Lower leg skin (tissue), 4 donors: ENCODE measurements at regions not wholly inside any gene's neighbourhood (a gene's known extent, or its start where the extent isn't known, plus 50 kb on each side); places are given as distances from the start of the nearest gene placed in this dataset.
A peak's percentile ranks its signal among the peaks of the same experiment; 100 is the strongest.

Source experiments
- DNase-seq, 2 donors: peaks; one replicate each; pipeline ENCODE4 v3.0.0-alpha.2; 2019; ENCODE audit warnings: low spot score in 2 of 2
- H3K4me3 ChIP-seq: fragments of 200-600 bp; sonication (generic); 2 replicates; pipeline ENCODE4 v1.5.1; 2017; ENCODE audit warnings: mild to moderate bottlenecking, low read depth; ENCODE audit not compliant: poor library complexity, severe bottlenecking
- POLR2A ChIP-seq, 2 donors: fragments of 450-650 bp; IDR thresholded peaks; one replicate each; pipeline ENCODE4 v1.6.1; 2016 to 2017; ENCODE audit warnings: antibody characterized with exemption in 2 of 2, mild to moderate bottlenecking in 1 of 2, moderate library complexity in 1 of 2
- WGBS, 2 donors: methylation state at CpG; one replicate each; pipeline ENCODE4 v1.1.5; 2018; 5-methylcytosine and 5-hydroxymethylcytosine counted together
- intact Hi-C: fragments of 100-400 bp; cut with DNase I; formaldehyde crosslinking; loops from one replicate; pipeline ENCODE4 v1.15.0; 2023; ENCODE audit warnings: low total_unique reads
- TF ChIP-seq, protein P1 (sequence below), 3 donors: fragments of 450-650 bp; IDR thresholded peaks; one replicate each; pipeline ENCODE4 v1.5.1; 2016; ENCODE audit warnings: antibody characterized with exemption in 3 of 3, mild to moderate bottlenecking in 3 of 3, moderate library complexity in 2 of 3

DNA sequence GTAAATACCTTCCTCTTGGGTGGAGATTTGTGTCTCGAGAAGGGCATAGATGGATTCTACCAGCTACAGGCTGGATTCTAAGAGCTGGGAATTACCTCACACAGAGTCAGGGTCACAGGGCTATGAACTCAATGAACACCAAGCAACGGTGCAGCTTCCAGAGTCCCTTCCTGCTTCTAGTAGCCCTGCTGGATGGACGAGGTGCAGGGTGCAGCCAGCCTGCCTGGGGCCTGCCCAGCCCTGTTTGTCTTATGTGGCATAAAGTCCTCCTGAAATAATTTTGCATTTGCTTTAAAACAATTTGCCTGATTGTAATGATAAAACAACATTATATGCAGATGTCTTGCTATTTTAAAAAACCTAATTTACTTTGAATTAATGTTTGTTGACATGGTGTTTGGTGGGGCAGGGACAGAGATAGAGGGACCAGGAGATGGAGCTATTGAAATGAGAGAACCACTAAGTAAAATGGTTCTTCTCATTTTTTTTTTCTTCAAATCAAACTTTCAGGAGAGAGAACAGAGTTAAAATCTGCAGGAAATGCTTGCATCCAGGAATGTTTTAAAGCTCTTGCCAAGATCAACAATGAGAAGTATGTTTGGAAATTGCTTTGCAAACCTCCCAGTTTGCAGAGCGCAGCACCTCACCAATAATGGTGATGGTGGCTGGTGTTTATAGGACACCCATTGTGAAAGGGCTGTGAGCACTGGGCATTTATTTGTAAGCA, 305.4 kb upstream of the PODXL start:
- WGBS, 2 donors = 46 to 62% methylated on average over 4 of the region's 4 CpGs
- intact Hi-C loops = no loop called here
- TF ChIP-seq POLR2A (IDR thresholded peaks at IDR 0.05) = no peak
- TF ChIP-seq, protein P1, sequence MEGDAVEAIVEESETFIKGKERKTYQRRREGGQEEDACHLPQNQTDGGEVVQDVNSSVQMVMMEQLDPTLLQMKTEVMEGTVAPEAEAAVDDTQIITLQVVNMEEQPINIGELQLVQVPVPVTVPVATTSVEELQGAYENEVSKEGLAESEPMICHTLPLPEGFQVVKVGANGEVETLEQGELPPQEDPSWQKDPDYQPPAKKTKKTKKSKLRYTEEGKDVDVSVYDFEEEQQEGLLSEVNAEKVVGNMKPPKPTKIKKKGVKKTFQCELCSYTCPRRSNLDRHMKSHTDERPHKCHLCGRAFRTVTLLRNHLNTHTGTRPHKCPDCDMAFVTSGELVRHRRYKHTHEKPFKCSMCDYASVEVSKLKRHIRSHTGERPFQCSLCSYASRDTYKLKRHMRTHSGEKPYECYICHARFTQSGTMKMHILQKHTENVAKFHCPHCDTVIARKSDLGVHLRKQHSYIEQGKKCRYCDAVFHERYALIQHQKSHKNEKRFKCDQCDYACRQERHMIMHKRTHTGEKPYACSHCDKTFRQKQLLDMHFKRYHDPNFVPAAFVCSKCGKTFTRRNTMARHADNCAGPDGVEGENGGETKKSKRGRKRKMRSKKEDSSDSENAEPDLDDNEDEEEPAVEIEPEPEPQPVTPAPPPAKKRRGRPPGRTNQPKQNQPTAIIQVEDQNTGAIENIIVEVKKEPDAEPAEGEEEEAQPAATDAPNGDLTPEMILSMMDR (IDR thresholded peaks at IDR 0.05) = no peak
- peak in 1 of 2 donors; percentile 15 for DNase-seq
- no peak overlapping the region for H3K4me3 ChIP-seq

DNA sequence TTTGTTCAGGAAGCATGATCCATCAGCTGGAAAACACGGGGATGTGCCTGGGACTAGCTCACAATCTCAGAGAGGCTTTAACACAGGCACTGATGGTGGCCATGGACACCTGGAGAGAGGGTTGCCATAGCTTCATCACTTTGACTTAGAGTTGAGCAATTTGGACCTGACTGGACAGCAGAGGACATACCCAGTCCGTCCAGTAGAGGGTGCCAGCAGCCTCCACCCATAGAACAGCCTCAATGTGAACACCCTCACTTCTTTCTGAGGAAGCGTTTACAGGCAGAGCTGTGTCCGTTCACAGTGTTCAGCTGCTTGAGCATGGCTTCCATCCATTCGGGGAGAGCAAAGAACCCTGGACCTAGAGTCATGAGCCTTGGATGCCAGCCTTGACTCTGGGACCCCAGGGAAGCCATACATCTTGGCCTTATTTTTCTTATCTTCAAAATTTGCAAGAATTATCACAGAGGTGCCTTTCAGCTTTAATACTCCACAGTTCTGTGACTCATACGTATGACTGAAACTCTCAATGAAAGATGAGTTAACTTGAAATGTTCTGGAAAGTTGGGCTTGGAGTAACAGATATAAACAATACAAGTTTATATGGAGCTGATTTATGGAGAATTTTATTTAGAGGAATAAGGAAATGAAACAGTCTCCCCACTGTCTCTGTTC, 302.9 kb upstream of the PODXL start:
- TF ChIP-seq POLR2A (IDR thresholded peaks at IDR 0.05) = no peak
- TF ChIP-seq, protein P1 (IDR thresholded peaks at IDR 0.05) = no peak
- intact Hi-C loops = no loop called here
- WGBS, 2 donors = 19 to 25% methylated on average over 6 of the region's 6 CpGs
- peak; percentile 36 to 87 for DNase-seq
- no peak overlapping the region for H3K4me3 ChIP-seq

DNA sequence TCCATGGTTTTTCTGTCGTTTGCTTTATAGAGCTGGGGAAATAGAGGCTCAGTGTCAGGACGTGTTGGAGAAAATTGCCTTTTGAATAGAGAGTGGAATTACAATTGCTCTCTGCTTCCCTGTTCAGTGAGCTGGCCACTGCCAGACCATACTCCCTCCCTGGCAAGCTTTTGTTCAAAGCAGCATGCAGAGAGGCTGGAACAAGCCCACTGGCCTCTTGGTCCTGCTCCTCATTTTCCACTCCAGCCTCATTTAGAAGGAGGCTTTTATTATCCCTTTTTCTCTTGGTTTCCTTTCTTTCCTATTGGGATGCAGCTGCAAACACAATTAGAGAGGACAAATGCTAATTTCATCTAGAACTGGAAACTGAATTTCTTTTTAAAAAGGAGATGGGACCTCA, 302.2 kb upstream of the PODXL start:
- DNase-seq = no peak
- 48 to 52% methylated on average over 2 of the region's 2 CpGs for WGBS, 2 donors
- no peak for TF ChIP-seq POLR2A (IDR thresholded peaks at IDR 0.05)
- TF ChIP-seq, protein P1 (IDR thresholded peaks at IDR 0.05) = no peak

DNA sequence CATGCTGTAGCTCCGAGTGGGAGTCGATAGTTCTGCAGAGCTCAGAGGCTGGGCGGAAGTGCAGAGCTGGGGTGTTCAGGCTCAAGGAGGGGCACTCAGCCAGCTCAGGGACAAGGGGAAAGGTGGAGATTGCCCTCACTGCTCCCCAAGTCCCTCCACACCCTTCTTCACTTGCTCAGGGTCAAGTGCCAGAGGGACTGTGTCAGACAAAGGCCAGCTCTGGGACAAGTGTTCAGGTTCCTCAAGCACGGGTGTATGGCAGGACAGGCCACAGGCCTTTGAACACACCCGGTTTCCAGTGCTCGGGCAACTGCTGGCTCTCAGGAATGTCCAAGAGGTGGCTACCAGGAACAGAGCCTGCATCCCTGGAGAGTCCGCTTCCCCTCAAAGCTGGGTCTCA, 293.0 kb upstream of the PODXL start:
- intact Hi-C loops = no loop called here
- DNase-seq = no peak
- TF ChIP-seq, protein P1 (IDR thresholded peaks at IDR 0.05) = no peak
- TF ChIP-seq POLR2A (IDR thresholded peaks at IDR 0.05) = no peak
- 87 to 99% methylated on average over 3 to 7 of the region's 7 CpGs for WGBS, 2 donors
- H3K4me3 ChIP-seq = no peak overlapping the region

More for the DNA sequence above, 302.2 kb upstream of the PODXL start:
- intact Hi-C loops = no loop called here
- H3K4me3 ChIP-seq = no peak overlapping the region

DNA sequence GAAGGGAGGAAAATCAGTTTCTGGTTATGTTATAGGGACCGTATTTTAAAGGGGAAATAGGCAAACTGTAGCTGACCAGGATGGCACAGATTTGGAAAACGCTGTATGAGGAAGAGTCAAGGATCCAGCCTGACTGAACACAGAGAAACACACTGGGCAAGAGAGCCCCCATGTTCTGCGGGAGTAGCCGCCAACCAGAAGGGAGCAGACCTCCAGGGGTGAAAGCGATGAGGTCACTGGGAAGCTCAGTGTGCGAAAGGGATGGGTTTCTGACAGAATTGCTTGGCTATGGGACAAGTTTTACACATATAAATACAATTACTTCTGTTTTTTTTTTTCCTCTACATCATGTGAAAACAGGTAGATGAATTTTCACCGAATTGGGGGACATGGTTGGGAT, 291.6 kb upstream of the PODXL start:
- WGBS, 2 donors = 64 to 88% methylated on average over 7 of the region's 7 CpGs
- no peak for DNase-seq
- H3K4me3 ChIP-seq = no peak overlapping the region
- intact Hi-C loops = no loop called here
- TF ChIP-seq, protein P1 (IDR thresholded peaks at IDR 0.05) = no peak
- no peak for TF ChIP-seq POLR2A (IDR thresholded peaks at IDR 0.05)
